Sigmoid colon (tissue), 4 donors: ENCODE measurements at regions not wholly inside any gene's neighbourhood (a gene's known extent, or its start where the extent isn't known, plus 50 kb on each side); places are given as distances from the start of the nearest gene placed in this dataset.

Experiments used
- EP300 ChIP-seq, 4 donors: sonication (generic); formaldehyde crosslinking; IDR thresholded peaks; one replicate each; pipeline ENCODE4 v1.6.1; 2017; ENCODE audit warnings: antibody characterized with exemption in 4 of 4
- POLR2A ChIP-seq, 2 donors: fragments of 450-650 bp; IDR thresholded peaks; one replicate each; pipeline ENCODE4 v1.6.1; 2016; ENCODE audit warnings: antibody characterized with exemption in 2 of 2, mild to moderate bottlenecking in 2 of 2, moderate library complexity in 2 of 2
- TF ChIP-seq, protein P1 (sequence below), 4 experiments: fragments of 450-650 bp in 3 of 4; fragments of 200-600 bp in 1 of 4; IDR thresholded peaks; one replicate each; pipeline ENCODE4 v1.5.1; 2016 to 2019; ENCODE audit warnings: antibody characterized with exemption in 4 of 4, mild to moderate bottlenecking in 3 of 4, moderate library complexity in 2 of 4

DNA sequence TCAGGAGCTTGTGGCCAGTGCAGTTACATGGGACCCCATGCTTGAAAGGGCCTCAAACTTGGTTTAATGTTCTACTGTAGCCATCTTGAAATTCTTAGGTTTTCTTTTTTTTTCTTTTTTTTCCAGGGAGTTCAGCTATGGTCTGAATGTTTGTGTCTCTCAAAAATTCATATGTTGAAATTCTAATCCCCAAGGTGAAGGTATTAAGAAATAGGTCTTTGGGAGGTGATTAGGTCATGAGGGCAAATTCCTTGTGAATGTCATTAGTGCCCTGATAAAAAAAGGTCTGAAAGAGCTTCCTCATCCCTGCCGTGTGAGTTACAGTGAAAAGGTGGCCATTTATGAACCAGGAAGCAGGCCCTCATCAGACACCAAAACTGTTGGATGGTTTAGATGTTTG, 324.1 kb downstream of the C12orf75 start:
- TF ChIP-seq POLR2A (IDR thresholded peaks at IDR 0.05) = no peak
- TF ChIP-seq, protein P1, sequence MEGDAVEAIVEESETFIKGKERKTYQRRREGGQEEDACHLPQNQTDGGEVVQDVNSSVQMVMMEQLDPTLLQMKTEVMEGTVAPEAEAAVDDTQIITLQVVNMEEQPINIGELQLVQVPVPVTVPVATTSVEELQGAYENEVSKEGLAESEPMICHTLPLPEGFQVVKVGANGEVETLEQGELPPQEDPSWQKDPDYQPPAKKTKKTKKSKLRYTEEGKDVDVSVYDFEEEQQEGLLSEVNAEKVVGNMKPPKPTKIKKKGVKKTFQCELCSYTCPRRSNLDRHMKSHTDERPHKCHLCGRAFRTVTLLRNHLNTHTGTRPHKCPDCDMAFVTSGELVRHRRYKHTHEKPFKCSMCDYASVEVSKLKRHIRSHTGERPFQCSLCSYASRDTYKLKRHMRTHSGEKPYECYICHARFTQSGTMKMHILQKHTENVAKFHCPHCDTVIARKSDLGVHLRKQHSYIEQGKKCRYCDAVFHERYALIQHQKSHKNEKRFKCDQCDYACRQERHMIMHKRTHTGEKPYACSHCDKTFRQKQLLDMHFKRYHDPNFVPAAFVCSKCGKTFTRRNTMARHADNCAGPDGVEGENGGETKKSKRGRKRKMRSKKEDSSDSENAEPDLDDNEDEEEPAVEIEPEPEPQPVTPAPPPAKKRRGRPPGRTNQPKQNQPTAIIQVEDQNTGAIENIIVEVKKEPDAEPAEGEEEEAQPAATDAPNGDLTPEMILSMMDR (IDR thresholded peaks at IDR 0.05) = no peak
- TF ChIP-seq EP300 (IDR thresholded peaks at IDR 0.05) = no peak
